ENCODE measurements at regions not wholly inside any gene's neighbourhood (a gene's known extent, or its start where the extent isn't known, plus 50 kb on each side); places are given as distances from the start of the nearest gene placed in this dataset.

- DNase-seq, result no peak
- H3K27me3 ChIP-seq, result peaks cover 10% of the 10 kb centered on the region
- H3K9me3 ChIP-seq, result no peaks in the 10 kb centered on the region
- H3K4me3 ChIP-seq (ENCODE audit: low read depth, low read length), result no peak overlapping the region
- peak; percentile 7; the same call in 1 of the 2 replicates for TF ChIP-seq CTCF (IDR thresholded peaks at IDR 0.05; ENCODE audit: low read depth, low read length)
- H3K4me1 ChIP-seq, result no peaks in the 10 kb centered on the region
- H3K36me3 ChIP-seq, result no peaks in the 10 kb centered on the region
These were observed 268.9 kb downstream of the NDUFA10 start for GRCh38 chr2:239756031-239756789.

- no peaks in the 10 kb centered on the region for H3K9me3 ChIP-seq
- no peak overlapping the region for H3K4me3 ChIP-seq (ENCODE audit: low read depth, low read length)
- no peaks in the 10 kb centered on the region for H3K4me1 ChIP-seq
- no peak for DNase-seq
- H3K27me3 ChIP-seq, result no peaks in the 10 kb centered on the region
- H3K36me3 ChIP-seq, result no peaks in the 10 kb centered on the region
- TF ChIP-seq CTCF (IDR thresholded peaks at IDR 0.05; ENCODE audit: low read depth, low read length), result no peak
These were observed 271.7 kb downstream of the NDUFA10 start for GRCh38 chr2:239753401-239753837.

GRCh38 chr2:239752951-239753350 is 272.2 kb downstream of the NDUFA10 start:
- Histone ChIP-seq H3K4me1 (no peaks in the 10 kb centered on the region), H3K27me3 (no peaks in the 10 kb centered on the region), H3K4me3 (ENCODE audit: low read depth, low read length) (no peak overlapping the region), H3K9me3 (no peaks in the 10 kb centered on the region), H3K36me3 (no peaks in the 10 kb centered on the region)
- TF ChIP-seq CTCF (IDR thresholded peaks at IDR 0.05; ENCODE audit: low read depth, low read length), result no peak
- no peak for DNase-seq

GRCh38 chr2:239751679-239752355 is 273.3 kb downstream of the NDUFA10 start:
- no peak for DNase-seq
- Histone ChIP-seq H3K4me1 (no peaks in the 10 kb centered on the region), H3K4me3 (ENCODE audit: low read depth, low read length) (no peak overlapping the region), H3K27me3 (peaks cover 5% of the 10 kb centered on the region), H3K36me3 (no peaks in the 10 kb centered on the region), H3K9me3 (no peaks in the 10 kb centered on the region)
- no peak for TF ChIP-seq CTCF (IDR thresholded peaks at IDR 0.05; ENCODE audit: low read depth, low read length)

GRCh38 chr2:239750929-239751678 is 274.0 kb downstream of the NDUFA10 start:
- H3K4me1 ChIP-seq, result no peaks in the 10 kb centered on the region
- no peak for TF ChIP-seq CTCF (IDR thresholded peaks at IDR 0.05; ENCODE audit: low read depth, low read length)
- no peaks in the 10 kb centered on the region for H3K9me3 ChIP-seq
- H3K27me3 ChIP-seq, result peaks cover 7% of the 10 kb centered on the region
- DNase-seq, result no peak
- H3K4me3 ChIP-seq (ENCODE audit: low read depth, low read length), result no peak overlapping the region
- no peaks in the 10 kb centered on the region for H3K36me3 ChIP-seq
